Effector memory CD4-positive, alpha-beta T cell (primary cell): ENCODE measurements at regions not wholly inside any gene's neighbourhood (a gene's known extent, or its start where the extent isn't known, plus 50 kb on each side); places are given as distances from the start of the nearest gene placed in this dataset.
"Not testable (repeated sequence)": the region's sequence is repeated elsewhere in the genome, so short reads cannot be mapped to it uniquely, and the experiment has no call there.

Experiments used
- DNase-seq, 3 donors: peaks; one replicate each; pipeline ENCODE4 v3.0.0-alpha.2; 2020
- H3K27ac ChIP-seq: 2 replicates; pipeline ENCODE4 v1.7.0; 2013; ENCODE audit warnings: mild to moderate bottlenecking, low read length, moderate library complexity; ENCODE audit not compliant: insufficient read depth, poor library complexity, severe bottlenecking
- H3K27me3 ChIP-seq: replicated peaks from 2 replicates; pipeline ENCODE4 v1.7.0; 2013; ENCODE audit warnings: mild to moderate bottlenecking, low read length; ENCODE audit not compliant: insufficient read depth, control insufficient read depth, poor library complexity, severe bottlenecking
- H3K36me3 ChIP-seq: 2 replicates; pipeline ENCODE4 v1.7.0; 2013; ENCODE audit warnings: mild to moderate bottlenecking, low read length, moderate library complexity; ENCODE audit not compliant: control insufficient read depth, insufficient read depth
- H3K4me1 ChIP-seq: 2 replicates; pipeline ENCODE4 v1.7.0; 2013; ENCODE audit warnings: low read length, mild to moderate bottlenecking; ENCODE audit not compliant: control insufficient read depth, insufficient read depth, poor library complexity, severe bottlenecking
- H3K4me3 ChIP-seq: 2 replicates; pipeline ENCODE4 v1.7.0; 2013; ENCODE audit warnings: low read length, low read depth, mild to moderate bottlenecking; ENCODE audit not compliant: insufficient read depth, poor library complexity, severe bottlenecking
- H3K9me3 ChIP-seq: 2 replicates; pipeline ENCODE4 v1.7.0; 2013; ENCODE audit warnings: mild to moderate bottlenecking, low read length, moderate library complexity; ENCODE audit not compliant: control insufficient read depth

DNA sequence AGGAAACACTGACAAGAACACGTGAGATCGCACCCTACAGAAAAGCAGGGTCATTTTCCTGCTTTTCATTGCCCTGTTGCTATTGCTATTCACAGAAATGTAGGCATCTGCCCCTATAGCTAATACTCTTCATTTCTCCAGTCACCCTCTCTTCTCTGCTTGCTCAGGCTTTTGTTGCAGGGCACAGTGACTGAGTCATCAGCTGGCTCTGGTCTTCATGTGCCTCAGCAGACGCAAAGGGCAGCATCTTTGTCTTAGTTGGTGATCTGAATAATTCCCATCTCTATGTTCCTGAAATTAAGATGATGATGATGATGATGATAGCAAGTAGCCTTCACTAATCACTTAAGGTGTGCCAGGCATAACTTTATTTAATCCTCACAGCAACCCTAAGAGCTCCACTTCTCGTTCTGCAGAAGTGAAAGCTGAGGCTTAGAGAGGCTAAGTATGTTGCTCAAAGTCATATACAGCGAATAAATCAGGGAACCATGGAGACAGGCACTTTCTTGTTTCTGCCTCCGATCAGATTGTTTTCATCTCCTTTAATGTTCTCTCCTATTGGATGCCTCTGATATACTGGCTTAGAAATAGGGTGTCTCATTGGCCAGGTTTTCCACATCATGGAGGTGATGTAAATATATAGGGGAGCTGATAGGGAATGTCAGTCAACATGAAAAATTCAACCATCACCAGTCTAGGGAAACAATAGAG is 133.0 kb upstream of the STK32A start:
- H3K4me1 ChIP-seq, result no peaks in the 10 kb centered on the region
- H3K9me3 ChIP-seq, result no peaks in the 10 kb centered on the region
- H3K27me3 ChIP-seq, result no peaks in the 10 kb centered on the region
- DNase-seq, result no peak
- no peak overlapping the region for H3K27ac ChIP-seq
- no peak overlapping the region for H3K4me3 ChIP-seq
- no peaks in the 10 kb centered on the region for H3K36me3 ChIP-seq

DNA sequence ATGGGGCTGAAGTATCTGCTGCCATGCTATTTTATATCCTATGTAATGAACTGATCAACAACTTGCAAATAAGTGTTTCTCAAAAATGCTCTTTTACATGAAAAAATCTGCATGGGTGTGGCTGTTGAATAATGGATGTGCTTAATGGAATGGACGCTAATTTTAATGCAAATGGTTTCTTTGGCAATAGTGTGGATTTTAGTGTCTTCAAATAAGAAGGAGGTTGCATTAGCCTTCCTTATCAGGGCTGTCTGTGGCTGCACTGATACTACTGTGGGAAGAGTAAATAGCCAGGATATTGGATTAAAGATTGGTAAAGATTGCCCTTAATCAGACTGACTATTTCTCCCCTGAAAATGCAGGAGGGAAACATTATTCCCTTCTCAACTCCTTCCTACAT is 121.9 kb upstream of the STK32A start:
- H3K36me3 ChIP-seq, result no peaks in the 10 kb centered on the region

DNA sequence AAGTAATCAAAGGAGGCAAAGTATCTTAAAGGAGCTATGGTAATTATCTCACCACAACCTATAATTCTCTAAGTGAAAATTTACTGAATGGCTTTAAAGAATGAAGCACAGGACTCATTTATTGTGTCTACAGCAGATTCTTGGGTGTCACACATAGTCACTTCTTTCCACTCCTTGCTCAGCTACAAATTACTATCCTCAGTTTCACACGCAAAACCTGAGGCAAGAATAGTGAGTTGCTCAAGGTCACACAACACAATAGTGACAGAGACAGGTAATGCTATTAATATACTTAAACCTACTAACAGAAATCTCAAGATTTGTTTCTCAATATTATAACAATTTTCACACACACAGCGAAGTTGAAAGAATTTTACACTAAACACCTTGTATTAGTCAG is 120.9 kb upstream of the STK32A start:
- Histone ChIP-seq H3K27ac (no peak overlapping the region), H3K27me3 (no peaks in the 10 kb centered on the region), H3K36me3 (no peaks in the 10 kb centered on the region), H3K9me3 (no peaks in the 10 kb centered on the region), H3K4me1 (no peaks in the 10 kb centered on the region), H3K4me3 (no peak overlapping the region)
- DNase-seq, result no peak

More for the DNA sequence above, 121.9 kb upstream of the STK32A start:
- Histone ChIP-seq H3K4me1 (no peaks in the 10 kb centered on the region), H3K4me3 (no peak overlapping the region), H3K9me3 (no peaks in the 10 kb centered on the region), H3K27me3 (no peaks in the 10 kb centered on the region), H3K27ac (no peak overlapping the region)
- DNase-seq, result no peak

DNA sequence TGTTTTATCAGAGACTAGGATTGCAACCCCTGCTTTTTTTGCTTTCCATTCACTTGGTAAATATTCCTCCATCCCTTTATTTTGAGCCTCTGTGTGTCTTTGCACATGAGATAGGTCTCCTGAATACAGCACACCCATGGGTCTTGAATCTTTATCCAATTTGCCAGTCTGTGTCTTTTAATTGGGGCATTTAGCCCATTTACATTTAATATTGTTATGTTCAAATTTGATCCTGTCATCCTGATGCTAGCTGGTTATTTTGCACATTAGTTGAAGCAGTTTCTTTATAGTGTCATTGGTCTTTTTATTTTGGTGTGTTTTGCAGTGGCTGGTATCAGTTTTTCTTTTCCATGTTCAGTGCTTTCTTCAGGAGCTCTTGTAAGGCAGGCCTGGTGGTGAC is 95.1 kb upstream of the STK32A start:
- DNase-seq, H3K4me3 ChIP-seq, H3K4me1 ChIP-seq, H3K27me3 ChIP-seq, H3K36me3 ChIP-seq, H3K9me3 ChIP-seq, H3K27ac ChIP-seq: not testable (repeated sequence)

DNA sequence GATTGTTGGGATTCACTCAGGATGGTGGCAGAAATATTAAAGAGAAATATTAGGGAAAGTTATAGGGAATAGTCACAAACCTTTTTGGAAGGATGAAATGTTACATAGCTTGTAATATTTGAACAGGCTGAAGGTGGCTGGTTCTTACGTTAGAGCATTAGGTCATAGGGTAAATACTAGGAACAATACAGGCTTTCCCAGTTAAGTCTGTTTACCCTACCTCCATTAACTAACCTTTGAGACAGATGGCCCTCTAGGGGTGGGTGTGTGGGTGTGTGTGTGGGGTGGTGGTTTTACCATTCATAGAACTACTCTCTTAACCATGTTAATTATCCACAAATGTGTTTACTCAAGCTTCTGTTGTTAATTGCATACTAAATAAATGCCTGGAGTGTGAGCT is 94.3 kb upstream of the STK32A start:
- Histone ChIP-seq H3K36me3 (no peaks in the 10 kb centered on the region), H3K27ac (no peak overlapping the region), H3K4me3 (no peak overlapping the region), H3K27me3 (no peaks in the 10 kb centered on the region), H3K4me1 (no peaks in the 10 kb centered on the region), H3K9me3 (no peaks in the 10 kb centered on the region)
- DNase-seq, result no peak

DNA sequence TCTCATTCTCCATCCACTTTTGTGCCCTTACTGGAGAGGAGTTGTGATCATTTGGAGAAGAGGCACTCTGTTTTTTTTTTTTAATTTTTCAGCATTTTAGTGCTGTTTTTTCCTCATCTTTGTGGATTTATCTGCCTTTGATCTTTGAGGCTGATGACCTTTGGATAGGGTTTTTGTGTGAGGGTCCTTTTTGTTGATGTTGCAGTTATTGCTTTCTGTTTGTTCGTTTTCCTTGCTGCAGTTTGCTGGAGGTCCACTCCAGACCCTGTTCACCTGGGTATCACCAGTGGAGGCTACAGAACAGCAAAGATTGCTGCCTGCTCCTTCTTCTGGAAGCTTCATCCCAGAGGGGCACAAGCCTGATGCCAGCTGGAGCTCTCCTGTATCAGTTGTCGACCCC is 93.2 kb upstream of the STK32A start:
- not testable (repeated sequence) for H3K4me1 ChIP-seq, H3K4me3 ChIP-seq, H3K36me3 ChIP-seq, DNase-seq, H3K27me3 ChIP-seq, H3K9me3 ChIP-seq, H3K27ac ChIP-seq

DNA sequence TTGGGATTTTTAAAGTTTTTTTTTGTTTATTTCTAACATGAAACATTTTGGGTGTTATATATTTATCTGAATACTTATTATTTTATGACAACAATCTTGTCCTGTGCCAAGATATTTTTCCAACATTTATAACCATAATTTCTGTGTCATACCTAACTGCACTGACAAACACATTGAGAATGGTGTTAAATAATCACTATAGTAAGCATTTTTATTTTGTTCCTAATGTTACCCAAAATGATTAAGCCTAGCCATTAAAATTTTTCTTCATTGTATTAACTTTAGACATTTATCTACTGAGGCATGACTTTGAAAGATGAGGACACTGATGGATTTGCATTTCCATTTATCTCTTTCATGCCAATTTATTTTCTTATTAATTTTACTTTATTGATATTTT is 91.6 kb upstream of the STK32A start:
- DNase-seq, result no peak
- H3K27ac ChIP-seq, result no peak overlapping the region
- H3K4me3 ChIP-seq, result no peak overlapping the region
- H3K36me3 ChIP-seq, result no peaks in the 10 kb centered on the region
- H3K27me3 ChIP-seq, result no peaks in the 10 kb centered on the region
- no peaks in the 10 kb centered on the region for H3K4me1 ChIP-seq
- no peaks in the 10 kb centered on the region for H3K9me3 ChIP-seq

DNA sequence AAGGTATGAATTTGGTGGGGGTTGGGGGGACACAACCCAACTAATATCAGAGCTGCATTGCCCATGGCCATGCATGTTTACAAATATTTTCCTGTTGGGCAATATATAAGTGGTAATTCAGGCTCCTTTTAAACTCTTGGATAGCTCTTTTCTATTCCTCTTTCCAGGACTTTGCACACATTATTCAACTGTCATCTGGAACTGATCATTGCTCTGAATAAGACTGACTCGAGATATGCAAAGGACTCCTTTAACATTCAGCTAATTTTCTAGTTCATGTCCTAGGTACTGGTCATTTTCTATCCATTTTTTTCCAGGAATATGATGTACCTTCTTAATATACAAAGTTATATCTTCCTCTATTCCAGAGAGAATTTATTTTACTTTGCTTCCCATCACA is 89.5 kb upstream of the STK32A start:
- Histone ChIP-seq H3K4me3 (no peak overlapping the region), H3K9me3 (no peaks in the 10 kb centered on the region), H3K4me1 (no peaks in the 10 kb centered on the region), H3K36me3 (no peaks in the 10 kb centered on the region), H3K27ac (no peak overlapping the region), H3K27me3 (no peaks in the 10 kb centered on the region)
- no peak for DNase-seq

DNA sequence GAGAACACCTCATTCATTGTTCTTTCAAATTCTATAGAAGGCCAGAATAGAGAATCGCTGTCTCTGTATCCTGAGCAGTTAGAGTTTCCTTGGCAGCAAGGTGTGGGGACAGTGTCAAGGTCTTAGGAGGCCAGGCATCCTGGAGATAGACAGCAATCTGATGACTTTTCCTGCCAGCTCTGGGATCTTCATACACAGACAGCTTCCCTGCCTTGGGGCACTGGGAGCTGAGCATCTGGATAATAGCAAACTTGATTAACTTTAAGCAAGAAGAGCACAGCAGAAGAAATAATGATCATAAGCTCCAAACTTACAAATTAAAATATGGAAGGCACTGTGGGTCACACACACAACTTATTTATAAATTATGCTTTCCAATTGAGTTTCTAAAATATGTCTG is 86.1 kb upstream of the STK32A start:
- no peaks in the 10 kb centered on the region for H3K9me3 ChIP-seq
- no peak overlapping the region for H3K27ac ChIP-seq
- H3K4me1 ChIP-seq, result no peaks in the 10 kb centered on the region
- no peaks in the 10 kb centered on the region for H3K36me3 ChIP-seq
- DNase-seq, result no peak
- H3K4me3 ChIP-seq, result no peak overlapping the region
- no peaks in the 10 kb centered on the region for H3K27me3 ChIP-seq

DNA sequence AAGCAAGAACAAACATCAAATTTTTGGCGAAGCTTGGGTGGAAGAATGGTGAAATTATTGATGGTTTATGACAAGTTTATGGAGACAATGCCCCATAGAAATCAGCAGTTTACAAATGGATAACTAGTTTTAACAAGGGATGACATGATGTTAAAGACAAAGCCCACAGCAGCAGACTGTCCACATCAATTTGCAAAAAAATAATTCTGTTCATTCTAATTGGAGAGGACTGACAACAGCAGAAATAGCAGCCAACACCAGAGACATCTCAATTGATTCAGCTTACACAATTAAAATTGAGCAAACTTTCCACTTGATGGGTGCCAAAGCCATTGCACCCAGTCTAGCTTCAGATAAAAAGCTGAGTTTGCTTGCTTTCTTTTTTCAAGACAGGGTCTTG is 82.7 kb upstream of the STK32A start:
- Histone ChIP-seq H3K4me3 (no peak overlapping the region), H3K9me3 (no peaks in the 10 kb centered on the region), H3K27ac (no peak overlapping the region), H3K27me3 (no peaks in the 10 kb centered on the region), H3K36me3 (no peaks in the 10 kb centered on the region), H3K4me1 (no peaks in the 10 kb centered on the region)
- no peak for DNase-seq
